ENCODE measurements at regions not wholly inside any gene's neighbourhood (a gene's known extent, or its start where the extent isn't known, plus 50 kb on each side); places are given as distances from the start of the nearest gene placed in this dataset.
"Not testable (repeated sequence)": the region's sequence is repeated elsewhere in the genome, so short reads cannot be mapped to it uniquely, and the experiment has no call there.

DNA sequence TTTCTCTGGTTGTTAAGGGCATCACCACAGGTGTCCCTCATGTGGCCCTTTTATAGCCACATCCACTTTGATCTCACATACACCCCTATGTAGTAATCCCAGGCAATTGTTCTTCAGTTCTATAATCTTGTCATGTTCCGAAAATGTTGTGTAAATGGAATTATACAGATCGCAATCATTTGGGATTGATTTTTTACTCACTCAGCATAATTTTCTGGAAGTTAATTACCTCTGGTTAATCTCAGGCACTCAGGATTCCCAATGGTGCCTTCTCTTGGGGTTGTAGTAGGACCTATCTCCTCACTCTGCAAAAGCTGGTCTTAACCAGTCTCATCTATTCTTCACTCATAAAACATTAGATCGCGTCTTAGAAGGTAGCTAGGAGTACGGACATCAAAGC is 1549.6 kb upstream of the DDX18 start:
- TF ChIP-seq, protein P1, sequence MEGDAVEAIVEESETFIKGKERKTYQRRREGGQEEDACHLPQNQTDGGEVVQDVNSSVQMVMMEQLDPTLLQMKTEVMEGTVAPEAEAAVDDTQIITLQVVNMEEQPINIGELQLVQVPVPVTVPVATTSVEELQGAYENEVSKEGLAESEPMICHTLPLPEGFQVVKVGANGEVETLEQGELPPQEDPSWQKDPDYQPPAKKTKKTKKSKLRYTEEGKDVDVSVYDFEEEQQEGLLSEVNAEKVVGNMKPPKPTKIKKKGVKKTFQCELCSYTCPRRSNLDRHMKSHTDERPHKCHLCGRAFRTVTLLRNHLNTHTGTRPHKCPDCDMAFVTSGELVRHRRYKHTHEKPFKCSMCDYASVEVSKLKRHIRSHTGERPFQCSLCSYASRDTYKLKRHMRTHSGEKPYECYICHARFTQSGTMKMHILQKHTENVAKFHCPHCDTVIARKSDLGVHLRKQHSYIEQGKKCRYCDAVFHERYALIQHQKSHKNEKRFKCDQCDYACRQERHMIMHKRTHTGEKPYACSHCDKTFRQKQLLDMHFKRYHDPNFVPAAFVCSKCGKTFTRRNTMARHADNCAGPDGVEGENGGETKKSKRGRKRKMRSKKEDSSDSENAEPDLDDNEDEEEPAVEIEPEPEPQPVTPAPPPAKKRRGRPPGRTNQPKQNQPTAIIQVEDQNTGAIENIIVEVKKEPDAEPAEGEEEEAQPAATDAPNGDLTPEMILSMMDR (conservative IDR thresholded peaks at IDR 0.05; ENCODE audit: low read depth, low read length): no peak
- DNase-seq (ENCODE audit: low read depth): no peak
- no peak overlapping the region for H3K4me3 ChIP-seq (ENCODE audit: low read depth, low read length)

DNA sequence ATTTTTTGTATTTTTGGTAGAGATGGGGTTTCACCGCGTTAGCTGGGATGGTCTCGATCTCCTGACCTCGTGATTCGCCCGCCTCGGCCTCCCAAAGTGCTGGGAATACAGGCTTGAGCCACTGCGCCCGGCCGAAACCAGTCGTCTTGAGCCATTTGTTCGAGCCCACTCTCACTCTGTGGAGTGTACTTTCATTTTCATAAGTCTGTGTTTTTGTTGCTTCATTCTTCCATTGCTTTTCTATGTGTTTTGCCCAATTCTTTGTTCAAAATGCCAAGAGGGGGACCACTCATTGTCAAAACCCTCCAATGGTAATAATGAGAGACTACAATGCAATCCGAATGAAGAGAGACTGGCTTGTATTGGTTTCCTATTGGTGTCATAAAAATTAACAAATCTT is 1545.5 kb upstream of the DDX18 start:
- DNase-seq (ENCODE audit: low read depth): no peak
- H3K4me3 ChIP-seq (ENCODE audit: low read depth, low read length): no peak overlapping the region
- TF ChIP-seq, protein P1 (conservative IDR thresholded peaks at IDR 0.05; ENCODE audit: low read depth, low read length): no peak

- H3K4me3 ChIP-seq (ENCODE audit: low read depth, low read length): no peak overlapping the region
- no peak for DNase-seq (ENCODE audit: low read depth)
- TF ChIP-seq, protein P1 (conservative IDR thresholded peaks at IDR 0.05; ENCODE audit: low read depth, low read length): no peak
Observed at GRCh38 chr2:116304328-116304727, 1510.2 kb upstream of the DDX18 start.

DNA sequence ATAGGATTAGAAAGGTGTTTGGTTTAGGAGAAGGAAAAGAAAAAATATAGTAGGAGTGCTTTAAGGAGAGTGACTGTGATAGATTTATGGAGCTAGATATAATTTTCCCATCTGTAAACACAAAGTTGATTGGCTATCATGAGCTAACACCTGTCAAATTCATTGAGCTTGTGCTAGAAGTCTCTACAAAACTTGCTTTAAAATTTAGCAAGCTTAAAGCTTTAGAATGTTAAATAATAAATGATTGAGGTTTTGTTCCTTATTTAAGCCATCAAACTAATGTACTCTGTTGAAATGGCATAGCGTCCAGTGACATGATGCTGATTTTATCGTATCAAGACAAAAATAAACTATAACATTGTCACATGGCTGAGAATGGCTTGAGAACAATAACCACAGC is 1497.4 kb upstream of the DDX18 start:
- no peak overlapping the region for H3K4me3 ChIP-seq (ENCODE audit: low read depth, low read length)
- DNase-seq (ENCODE audit: low read depth): no peak
- TF ChIP-seq, protein P1 (conservative IDR thresholded peaks at IDR 0.05; ENCODE audit: low read depth, low read length): no peak

DNA sequence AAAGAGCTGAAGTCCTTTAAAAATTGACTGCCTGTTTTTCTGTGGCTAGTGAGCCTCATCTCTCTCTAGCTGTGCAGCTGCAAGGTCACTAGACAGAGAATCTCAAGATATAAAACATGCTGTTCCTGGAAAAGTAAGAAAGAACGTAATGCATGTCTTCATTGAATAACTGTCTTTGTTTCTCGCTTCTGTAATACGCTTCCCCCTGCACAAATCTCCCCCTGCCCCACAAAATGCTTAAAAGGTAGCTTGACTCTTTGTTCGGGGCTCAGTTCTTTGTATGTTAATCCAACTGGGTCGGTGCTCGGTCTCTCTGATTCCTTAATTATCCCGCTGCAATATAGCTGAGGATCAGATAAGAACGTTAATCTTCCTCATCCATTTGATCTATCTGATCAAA is 1495.9 kb upstream of the DDX18 start:
- H3K4me3 ChIP-seq (ENCODE audit: low read depth, low read length); DNase-seq (ENCODE audit: low read depth): not testable (repeated sequence)

GRCh38 chr2:116319001-116319400 is 1495.5 kb upstream of the DDX18 start:
- no peak for DNase-seq (ENCODE audit: low read depth)
- TF ChIP-seq, protein P1 (conservative IDR thresholded peaks at IDR 0.05; ENCODE audit: low read depth, low read length): no peak
- no peak overlapping the region for H3K4me3 ChIP-seq (ENCODE audit: low read depth, low read length)

GRCh38 chr2:116319935-116320334 is 1494.6 kb upstream of the DDX18 start:
- TF ChIP-seq, protein P1 (conservative IDR thresholded peaks at IDR 0.05; ENCODE audit: low read depth, low read length): no peak
- no peak for DNase-seq (ENCODE audit: low read depth)
- no peak overlapping the region for H3K4me3 ChIP-seq (ENCODE audit: low read depth, low read length)

DNA sequence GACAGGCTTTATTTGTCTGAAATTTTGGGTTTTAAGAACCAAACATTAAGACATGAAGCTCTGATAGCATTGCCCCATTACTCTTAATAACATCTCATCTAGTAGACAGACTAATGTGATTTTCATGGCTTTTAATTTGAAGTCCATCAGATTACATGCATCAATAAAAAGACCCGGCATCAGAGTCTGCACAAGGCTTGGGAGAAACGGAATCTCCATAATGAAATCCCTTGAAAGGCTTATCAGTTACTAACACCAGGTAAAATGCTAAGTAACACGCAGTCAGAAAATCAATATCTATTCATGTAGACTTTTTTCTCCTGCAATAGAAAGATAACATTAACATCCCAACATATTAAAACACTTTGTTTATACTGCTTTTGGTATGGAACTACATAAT is 1485.2 kb upstream of the DDX18 start:
- TF ChIP-seq, protein P1 (conservative IDR thresholded peaks at IDR 0.05; ENCODE audit: low read depth, low read length): no peak
- no peak overlapping the region for H3K4me3 ChIP-seq (ENCODE audit: low read depth, low read length)
- DNase-seq (ENCODE audit: low read depth): no peak

All from epithelial cell of proximal tubule (primary cell).